PFSK-1 (cell line): ENCODE measurements at regions not wholly inside any gene's neighbourhood (a gene's known extent, or its start where the extent isn't known, plus 50 kb on each side); places are given as distances from the start of the nearest gene placed in this dataset.

Experiments used
- POLR2AphosphoS5 ChIP-seq: IDR thresholded peaks from 2 replicates; pipeline ENCODE4 v1.6.1; 2012; ENCODE audit warnings: low read depth, mild to moderate bottlenecking, control low read depth, low read length, moderate library complexity
- SIN3A ChIP-seq: IDR thresholded peaks from 2 replicates; pipeline ENCODE4 v1.6.1; 2012; ENCODE audit warnings: mild to moderate bottlenecking, low read length, moderate library complexity, borderline replicate concordance; ENCODE audit not compliant: insufficient read depth
- TAF1 ChIP-seq: IDR thresholded peaks from 2 replicates; pipeline ENCODE4 v1.6.1; 2012; ENCODE audit warnings: low read length, control low read depth, borderline replicate concordance; ENCODE audit not compliant: insufficient read depth

DNA sequence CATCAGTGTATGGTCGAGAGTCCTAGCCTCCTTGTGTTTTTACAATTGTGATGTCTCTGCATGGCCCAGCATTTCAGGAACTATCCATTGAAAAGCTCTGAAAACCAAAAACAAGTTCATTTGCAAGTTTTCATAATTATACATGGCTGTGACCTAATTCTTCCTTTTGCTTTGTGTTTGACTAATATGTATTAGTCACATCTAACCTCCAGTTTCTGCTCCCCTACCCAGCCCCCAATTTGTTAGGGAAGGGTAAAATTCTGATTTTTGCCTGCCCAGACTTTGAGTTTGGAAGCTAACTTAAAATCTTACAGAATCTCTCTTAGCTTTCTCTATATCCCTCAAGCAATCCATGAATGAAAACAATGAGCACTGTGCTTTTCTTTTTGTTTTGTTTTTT, 128.2 kb upstream of the SEMA6A start:
- TF ChIP-seq POLR2AphosphoS5 = no peak
- TF ChIP-seq TAF1 = no peak
- no peak for TF ChIP-seq SIN3A
